IMR-90 (cell line): ENCODE measurements at regions not wholly inside any gene's neighbourhood (a gene's known extent, or its start where the extent isn't known, plus 50 kb on each side); places are given as distances from the start of the nearest gene placed in this dataset.

ENCODE experiments used
- ATAC-seq: fragments of 200-7000 bp; cut with Tn5 transposase; 2 replicates; pipeline ENCODE4 v1.9.1; 2020; ENCODE audit warnings: low read depth, mild to moderate bottlenecking, moderate library complexity
- BruUV-seq: library from RNA; stranded (reverse); fragments of 400-500 nt; replicated peaks from 2 replicates; lab custom pipeline; 2021; lab: Mats Ljungman, UMichigan
- CTCF ChIA-PET: fragments of 300-600 bp; formaldehyde crosslinking; extraction: SDS; loops from one replicate; lab custom pipeline; 2021; ENCODE audit warnings: antibody characterized with exemption; lab: Yijun Ruan, JAX
- POLR2A ChIA-PET: fragments of 300-600 bp; sonication (Branson Sonifier 250); formaldehyde crosslinking; loops from one replicate; lab custom pipeline; 2022; ENCODE audit warnings: antibody characterized with exemption; ENCODE audit not compliant: unreplicated experiment; lab: Charles Lee
- DNase-seq: peaks from one replicate; pipeline ENCODE4 v3.0.0; 2013
- H2AFZ ChIP-seq: replicated peaks from 2 replicates; pipeline ENCODE3; 2013; ENCODE audit warnings: low read length, mild to moderate bottlenecking; ENCODE audit not compliant: poor library complexity
- H2AK5ac ChIP-seq: 2 replicates; pipeline ENCODE4 v1.6.1; 2013; ENCODE audit warnings: low read depth, low read length, inconsistent platforms
- H2AK9ac ChIP-seq: replicated peaks from 2 replicates; pipeline ENCODE3; 2013; ENCODE audit warnings: mild to moderate bottlenecking, low read depth, low read length, moderate library complexity; ENCODE audit not compliant: poor library complexity
- H2BK120ac ChIP-seq: 2 replicates; pipeline ENCODE4 v1.6.1; 2013; ENCODE audit warnings: low read depth, low read length, inconsistent platforms
- H2BK15ac ChIP-seq: 3 replicates; pipeline ENCODE4 v1.6.1; 2013; ENCODE audit warnings: low read depth, low read length, inconsistent platforms
- H2BK20ac ChIP-seq: 2 replicates; pipeline ENCODE4 v1.6.1; 2013; ENCODE audit warnings: low read depth, mild to moderate bottlenecking, inconsistent platforms, low read length, moderate library complexity
- H2BK5ac ChIP-seq: 2 replicates; pipeline ENCODE4 v1.6.1; 2013; ENCODE audit warnings: mild to moderate bottlenecking, low read depth, low read length, inconsistent platforms; ENCODE audit not compliant: poor library complexity, severe bottlenecking
- H3K14ac ChIP-seq: replicated peaks from 2 replicates; pipeline ENCODE4 v1.6.1; 2013; ENCODE audit warnings: low read depth, low read length, inconsistent platforms
- H3K18ac ChIP-seq: 2 replicates; pipeline ENCODE4 v1.6.1; 2013; ENCODE audit warnings: low read depth, low read length, control low read depth
- H3K23ac ChIP-seq: 2 replicates; pipeline ENCODE4 v1.6.1; 2013; ENCODE audit warnings: low read depth, low read length, inconsistent platforms
- H3K27ac ChIP-seq: 2 replicates; pipeline ENCODE4 v1.5.1; 2013; ENCODE audit warnings: mild to moderate bottlenecking, control low read depth, low read length; ENCODE audit not compliant: insufficient read depth
- H3K27me3 ChIP-seq: 2 replicates; pipeline ENCODE4 v1.6.1; 2013; ENCODE audit warnings: low read length; ENCODE audit not compliant: control insufficient read depth, insufficient read depth
- H3K36me3 ChIP-seq: 2 replicates; pipeline ENCODE4 v1.6.1; 2013; ENCODE audit warnings: low read length, mixed read lengths; ENCODE audit not compliant: control insufficient read depth, insufficient read depth
- H3K4ac ChIP-seq: 2 replicates; pipeline ENCODE4 v1.6.1; 2013; ENCODE audit warnings: low read depth, low read length, inconsistent platforms
- H3K4me1 ChIP-seq: 2 replicates; pipeline ENCODE4 v1.6.1; 2013; ENCODE audit warnings: low read length, mixed read lengths; ENCODE audit not compliant: control insufficient read depth, insufficient read depth
- H3K4me2 ChIP-seq: 2 replicates; pipeline ENCODE4 v1.6.1; 2013; ENCODE audit warnings: low read depth, mild to moderate bottlenecking, control low read depth, low read length, moderate library complexity
- H3K4me3 ChIP-seq: 2 replicates; pipeline ENCODE4 v1.5.1; 2013; ENCODE audit warnings: low read depth, mild to moderate bottlenecking, control low read depth, low read length, moderate library complexity; ENCODE audit not compliant: insufficient read depth
- H3K56ac ChIP-seq: 2 replicates; pipeline ENCODE4 v1.6.1; 2013; ENCODE audit warnings: low read length, inconsistent platforms; ENCODE audit not compliant: insufficient read depth; ENCODE audit errors: extremely low read depth
- H3K79me1 ChIP-seq, 2 experiments: 2 replicates each; pipeline ENCODE4 v1.6.1; 2013; ENCODE audit warnings: low read length in 2 of 2, inconsistent platforms in 1 of 2, low read depth in 1 of 2
- H3K9ac ChIP-seq: 2 replicates; pipeline ENCODE4 v1.6.1; 2013; ENCODE audit warnings: low read depth, low read length, control low read depth
- H3K9me1 ChIP-seq: 2 replicates; pipeline ENCODE4 v1.6.1; 2013; ENCODE audit warnings: low read length, inconsistent platforms; ENCODE audit not compliant: insufficient read depth
- H3K9me3 ChIP-seq: 2 replicates; pipeline ENCODE4 v1.6.1; 2013; ENCODE audit warnings: low read length; ENCODE audit not compliant: control insufficient read depth, insufficient read depth
- H4K20me1 ChIP-seq: 2 replicates; pipeline ENCODE4 v1.6.1; 2013; ENCODE audit warnings: low read length, inconsistent platforms; ENCODE audit not compliant: insufficient read depth
- H4K5ac ChIP-seq: 2 replicates; pipeline ENCODE4 v1.6.1; 2013; ENCODE audit warnings: mild to moderate bottlenecking, low read depth, low read length, control low read depth
- H4K8ac ChIP-seq, 2 experiments: 2 replicates each; pipeline ENCODE4 v1.6.1; 2013; ENCODE audit warnings: low read depth in 2 of 2, low read length in 2 of 2, control low read depth in 1 of 2, inconsistent platforms in 1 of 2
- H4K91ac ChIP-seq: 2 replicates; pipeline ENCODE4 v1.6.1; 2013; ENCODE audit warnings: low read depth, low read length, inconsistent platforms; ENCODE audit not compliant: insufficient read depth
- CHD1 ChIP-seq: IDR thresholded peaks from 2 replicates; pipeline ENCODE4 v1.6.1; 2012; ENCODE audit warnings: low read depth, low read length, improper control_type of control experiment
- FOS ChIP-seq: fragments of 150-350 bp; IDR thresholded peaks from 2 replicates; pipeline ENCODE4 v1.6.1; 2016; ENCODE audit warnings: low read depth, low read length
- MXI1 ChIP-seq: IDR thresholded peaks from 2 replicates; pipeline ENCODE4 v1.6.1; 2012; ENCODE audit warnings: low read depth, mild to moderate bottlenecking, low read length, moderate library complexity, borderline replicate concordance
- NFE2L2 ChIP-seq: fragments of 150-350 bp; IDR thresholded peaks from 2 replicates; pipeline ENCODE4 v1.6.1; 2016; ENCODE audit warnings: low read depth, mild to moderate bottlenecking, low read length
- RAD21 ChIP-seq: IDR thresholded peaks from 2 replicates; pipeline ENCODE4 v1.6.1; 2012; ENCODE audit warnings: low read length, improper control_type of control experiment
- RCOR1 ChIP-seq: IDR thresholded peaks from 2 replicates; pipeline ENCODE4 v1.6.1; 2012; ENCODE audit warnings: mild to moderate bottlenecking, low read length, improper control_type of control experiment; ENCODE audit not compliant: insufficient replicate concordance
- RFX5 ChIP-seq: IDR thresholded peaks from 2 replicates; pipeline ENCODE4 v1.8.0; 2012; ENCODE audit warnings: low read depth, mild to moderate bottlenecking, low read length, moderate library complexity
- SMC3 ChIP-seq: fragments of 150-350 bp; IDR thresholded peaks from 2 replicates; pipeline ENCODE4 v1.6.1; 2016; ENCODE audit warnings: low read depth, mild to moderate bottlenecking, antibody characterized with exemption, low read length, moderate library complexity
- USF2 ChIP-seq: fragments of 150-350 bp; IDR thresholded peaks from 2 replicates; pipeline ENCODE4 v1.6.1; 2017; ENCODE audit warnings: mild to moderate bottlenecking, antibody characterized with exemption, low read length, low read depth
- dilution Hi-C: fragments of 300-500 bp; cut with HindIII; formaldehyde crosslinking; loops from one replicate; pipeline ENCODE4 v1.14.3; 2018; ENCODE audit warnings: low sequenced_read_pairs; ENCODE audit not compliant: unreplicated experiment
- in situ Hi-C: fragments of 300-500 bp; cut with MboI; formaldehyde crosslinking; loops from 3 replicates; pipeline ENCODE4 v1.14.3; 2019; ENCODE audit warnings: low sequenced_read_pairs, inconsistent platforms, mixed read lengths
- intact Hi-C: fragments of 100-400 bp; cut with micrococcal nuclease; formaldehyde crosslinking; loops from 2 replicates; pipeline ENCODE4 v1.10.0; 2022

DNA sequence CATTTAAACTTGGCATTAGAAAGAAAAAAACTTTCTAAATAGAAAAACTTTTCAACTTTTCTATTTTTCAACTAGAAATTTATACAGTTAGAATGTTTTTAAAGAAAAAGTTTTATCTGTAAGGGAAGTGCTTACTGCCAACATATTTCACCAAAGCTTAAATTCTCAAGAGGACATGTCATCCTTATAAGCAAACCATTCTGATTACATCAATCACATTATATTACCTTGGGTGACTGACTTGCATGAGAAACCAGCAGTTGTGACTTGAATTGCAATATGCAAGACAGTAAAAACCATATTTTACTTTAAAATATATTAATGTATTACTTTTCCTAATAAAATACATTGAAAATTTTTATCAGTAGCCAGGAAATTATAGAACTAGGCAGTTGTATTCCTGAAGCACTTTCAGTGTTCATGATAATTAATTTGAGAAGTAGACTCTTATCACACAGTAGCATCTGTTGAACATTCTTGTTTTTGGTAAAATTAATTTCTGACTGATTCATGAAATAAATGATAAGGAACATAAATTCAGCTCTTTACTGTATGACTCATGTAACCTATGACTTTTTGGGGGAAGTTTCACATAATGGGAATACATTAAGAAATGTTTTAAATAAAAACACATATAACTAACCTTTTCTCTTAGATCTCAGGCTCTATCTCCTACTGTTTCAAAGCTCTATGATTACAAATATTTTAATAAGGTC is 345.0 kb upstream of the CCDC179 start:
- ChIA-PET POLR2A (interaction anchor here (0.6 kb wide), 1 partner anchor 132 kb away, joined by 3 read pairs; no protein-coding TSS in a partner anchor), CTCF (no interaction called here)
- peak overlapping the region; percentile 27; the same call in 1 of the 2 replicates for H3K4me2 ChIP-seq
- no peak overlapping the region for H2BK20ac ChIP-seq
- no peaks in the 10 kb centered on the region for H3K79me1 ChIP-seq
- DNase-seq = peak; percentile 50
- H2BK5ac ChIP-seq = no peak overlapping the region
- no peaks in the 10 kb centered on the region for H3K27me3 ChIP-seq
- H2AK9ac ChIP-seq = no peak overlapping the region
- BruUV-seq = no TSS peak
- H3K23ac ChIP-seq = no peak overlapping the region
- H2BK15ac ChIP-seq = no peak overlapping the region
- no peak overlapping the region for H4K8ac ChIP-seq
- no peaks in the 10 kb centered on the region for H3K36me3 ChIP-seq
- intact Hi-C loops (no loop called here), dilution Hi-C loops (no loop called here), in situ Hi-C loops (no loop called here)
- H3K56ac ChIP-seq = no peak overlapping the region
- no peak overlapping the region for H2AK5ac ChIP-seq
- H3K18ac ChIP-seq = no peak overlapping the region
- H3K9me1 ChIP-seq = no peaks in the 10 kb centered on the region
- no peak overlapping the region for H2BK120ac ChIP-seq
- no peak overlapping the region for H3K4me3 ChIP-seq
- no peaks in the 10 kb centered on the region; the same call in 1 of the 2 replicates for H3K4me1 ChIP-seq
- ATAC-seq = no peak
- no peak overlapping the region for H3K9ac ChIP-seq
- H2AFZ ChIP-seq = no peak overlapping the region
- no peak overlapping the region for H3K14ac ChIP-seq
- H4K5ac ChIP-seq = no peak overlapping the region
- H3K27ac ChIP-seq = no peak overlapping the region
- H3K4ac ChIP-seq = no peak overlapping the region
- H4K20me1 ChIP-seq = no peaks in the 10 kb centered on the region
- H3K9me3 ChIP-seq = peaks cover 10% of the 10 kb centered on the region
- H4K91ac ChIP-seq = no peak overlapping the region
- TF ChIP-seq SMC3 (no peak), CHD1 (no peak), RCOR1 (no peak), RAD21 (no peak), FOS (no peak), RFX5 (no peak), USF2 (no peak), NFE2L2 (no peak), MXI1 (no peak)
